Stimulated activated CD4-positive, alpha-beta T cell treated with anti-CD3 and anti-CD28 coated beads, Interleukin-15, amount 100 ng/mL, for 1 hour (primary cell): ENCODE measurements at regions not wholly inside any gene's neighbourhood (a gene's known extent, or its start where the extent isn't known, plus 50 kb on each side); places are given as distances from the start of the nearest gene placed in this dataset.

Experiments used
- DNase-seq, 2 donors: peaks; one replicate each; pipeline ENCODE4 v3.0.0-alpha.2; 2020; ENCODE audit warnings: low read depth in 1 of 2, low spot score in 1 of 2

GRCh38 chr2:120545521-120546047 lies 190.1 kb upstream of the GLI2 start:
- no peak for DNase-seq

GRCh38 chr2:120546048-120546864 lies 189.4 kb upstream of the GLI2 start:
- DNase-seq, result no peak

- no peak for DNase-seq
Measured at GRCh38 chr2:120546865-120547390, 188.7 kb upstream of the GLI2 start.

- no peak for DNase-seq
Measured at GRCh38 chr2:120547662-120548061, 188.0 kb upstream of the GLI2 start.

- no peak for DNase-seq
Measured at GRCh38 chr2:120548627-120549608, 186.8 kb upstream of the GLI2 start.

GRCh38 chr2:120549841-120550240 lies 185.8 kb upstream of the GLI2 start:
- no peak for DNase-seq

GRCh38 chr2:120550282-120550681 lies 185.4 kb upstream of the GLI2 start:
- no peak for DNase-seq

GRCh38 chr2:120550893-120551446 lies 184.7 kb upstream of the GLI2 start:
- DNase-seq, result no peak

GRCh38 chr2:120551522-120551921 lies 184.1 kb upstream of the GLI2 start:
- no peak for DNase-seq

- DNase-seq, result no peak
Measured at GRCh38 chr2:120552079-120552478, 183.6 kb upstream of the GLI2 start.

- DNase-seq, result no peak
Measured at GRCh38 chr2:120552800-120553481, 182.7 kb upstream of the GLI2 start.

GRCh38 chr2:120554625-120555032 lies 181.0 kb upstream of the GLI2 start:
- no peak for DNase-seq

GRCh38 chr2:120555092-120555491 lies 180.6 kb upstream of the GLI2 start:
- DNase-seq, result no peak

- DNase-seq, result no peak
Measured at GRCh38 chr2:120556911-120557310, 178.8 kb upstream of the GLI2 start.

- DNase-seq, result no peak
Measured at GRCh38 chr2:120558847-120559246, 176.8 kb upstream of the GLI2 start.

- DNase-seq, result no peak
Measured at GRCh38 chr2:120559401-120559800, 176.3 kb upstream of the GLI2 start.

GRCh38 chr2:120560330-120560729 lies 175.3 kb upstream of the GLI2 start:
- no peak for DNase-seq

- DNase-seq, result no peak
Measured at GRCh38 chr2:120561379-120562035, 174.2 kb upstream of the GLI2 start.

GRCh38 chr2:120562218-120563005 lies 173.3 kb upstream of the GLI2 start:
- DNase-seq, result no peak
